CD8-positive, alpha-beta memory T cell (primary cell): ENCODE measurements at regions not wholly inside any gene's neighbourhood (a gene's known extent, or its start where the extent isn't known, plus 50 kb on each side); places are given as distances from the start of the nearest gene placed in this dataset.

ENCODE experiments used
- CTCF ChIA-PET: fragments of 350-600 bp; sonication (Branson Sonifier 250); formaldehyde crosslinking; loops from one replicate; lab custom pipeline; 2021; ENCODE audit warnings: antibody characterized with exemption; lab: Charles Lee
- POLR2A ChIA-PET: fragments of 350-600 bp; sonication (Branson Sonifier 250); formaldehyde crosslinking; loops from one replicate; lab custom pipeline; 2021; ENCODE audit warnings: antibody characterized with exemption; lab: Charles Lee
- DNase-seq, 5 donors: peaks; one replicate each; pipeline versions ENCODE4 v3.0.0 to v3.0.0-alpha.2; 2020 to 2022; ENCODE audit warnings: mixed read lengths in 1 of 5
- H3K27ac ChIP-seq: one replicate; pipeline ENCODE4 v1.7.0; 2013; ENCODE audit warnings: low read depth, mild to moderate bottlenecking, low read length, moderate library complexity
- H3K27me3 ChIP-seq: 2 replicates; pipeline ENCODE4 v1.7.0; 2013; ENCODE audit warnings: low read length, mild to moderate bottlenecking; ENCODE audit not compliant: insufficient read depth, poor library complexity, severe bottlenecking
- H3K36me3 ChIP-seq: 2 replicates; pipeline ENCODE4 v1.7.0; 2013; ENCODE audit warnings: mild to moderate bottlenecking, low read length, moderate library complexity; ENCODE audit not compliant: insufficient read depth
- H3K4me1 ChIP-seq: 2 replicates; pipeline ENCODE4 v1.7.0; 2013; ENCODE audit warnings: mild to moderate bottlenecking, low read length, moderate library complexity; ENCODE audit not compliant: insufficient read depth
- H3K4me3 ChIP-seq: 2 replicates; pipeline ENCODE4 v1.7.0; 2013; ENCODE audit warnings: mild to moderate bottlenecking, low read length
- H3K9me3 ChIP-seq: 2 replicates; pipeline ENCODE4 v1.7.0; 2013; ENCODE audit warnings: mild to moderate bottlenecking, low read length
- H3K27ac Mint-ChIP-seq, 8 donors: one replicate each; pipeline ENCODE4 v1.8.0; 2020 to 2021; ENCODE audit warnings: mixed read lengths in 8 of 8, mild to moderate bottlenecking in 6 of 8, inconsistent platforms in 3 of 8, moderate library complexity in 3 of 8
- H3K27me3 Mint-ChIP-seq, 2 donors: one replicate each; pipeline ENCODE4 v1.8.0; 2020 to 2021; ENCODE audit warnings: mixed read lengths in 2 of 2, mild to moderate bottlenecking in 1 of 2, moderate library complexity in 1 of 2
- H3K36me3 Mint-ChIP-seq, 3 donors: one replicate each; pipeline ENCODE4 v1.8.0; 2020 to 2021; ENCODE audit warnings: mixed read lengths in 3 of 3, inconsistent platforms in 1 of 3, mild to moderate bottlenecking in 1 of 3
- H3K4me1 Mint-ChIP-seq, 3 donors: one replicate each; pipeline ENCODE4 v1.8.0; 2020 to 2021; ENCODE audit warnings: mixed read lengths in 3 of 3, inconsistent platforms in 1 of 3, mild to moderate bottlenecking in 1 of 3
- H3K4me3 Mint-ChIP-seq, 7 donors: one replicate each; pipeline ENCODE4 v1.8.0; 2020 to 2021; ENCODE audit warnings: mixed read lengths in 7 of 7, mild to moderate bottlenecking in 6 of 7, moderate library complexity in 4 of 7, inconsistent platforms in 2 of 7
- H3K9me3 Mint-ChIP-seq, 5 donors: one replicate each; pipeline ENCODE4 v1.8.0; 2020 to 2022; ENCODE audit warnings: mixed read lengths in 5 of 5, mild to moderate bottlenecking in 3 of 5, moderate library complexity in 2 of 5, inconsistent platforms in 1 of 5

GRCh38 chr10:121245754-121246153 is 352.5 kb downstream of the FGFR2 start:
- Histone ChIP-seq H3K4me3 (no peak overlapping the region), H3K27ac (no peak overlapping the region), H3K9me3 (no peaks in the 10 kb centered on the region), H3K36me3 (no peaks in the 10 kb centered on the region), H3K4me1 (no peaks in the 10 kb centered on the region), H3K27me3 (no peaks in the 10 kb centered on the region)
- POLR2A ChIA-PET = no interaction called here
- Mint-ChIP-seq H3K27me3 (peaks cover 0 to 4% of the 10 kb centered on the region in 2 donors), H3K36me3 (no peaks in the 10 kb centered on the region), H3K9me3 (peaks cover 0 to 4% (median 2%) of the 10 kb centered on the region in 5 donors), H3K4me3 (no peak overlapping the region), H3K27ac (no peak overlapping the region), H3K4me1 (no peaks in the 10 kb centered on the region)
- DNase-seq = no peak
- CTCF ChIA-PET = no interaction called here

- ChIA-PET POLR2A (no interaction called here), CTCF (no interaction called here)
- Histone ChIP-seq H3K27ac (no peak overlapping the region), H3K27me3 (no peaks in the 10 kb centered on the region), H3K9me3 (no peaks in the 10 kb centered on the region), H3K4me3 (no peak overlapping the region), H3K4me1 (no peaks in the 10 kb centered on the region), H3K36me3 (no peaks in the 10 kb centered on the region)
- no peak for DNase-seq
- no peaks in the 10 kb centered on the region for H3K36me3 Mint-ChIP-seq
- H3K4me3 Mint-ChIP-seq = no peak overlapping the region
- no peaks in the 10 kb centered on the region for H3K4me1 Mint-ChIP-seq
- no peak overlapping the region for H3K27ac Mint-ChIP-seq
- peaks cover 0 to 9% of the 10 kb centered on the region in 2 donors for H3K27me3 Mint-ChIP-seq
- peaks cover 0 to 2% (median 0%) of the 10 kb centered on the region in 5 donors for H3K9me3 Mint-ChIP-seq
Observed at GRCh38 chr10:121248266-121248665, 350.0 kb downstream of the FGFR2 start.

GRCh38 chr10:121250995-121251764 is 347.1 kb downstream of the FGFR2 start:
- CTCF ChIA-PET = no interaction called here
- POLR2A ChIA-PET = no interaction called here
- no peaks in the 10 kb centered on the region for H3K4me1 Mint-ChIP-seq

GRCh38 chr10:121252756-121253155 is 345.5 kb downstream of the FGFR2 start:
- Histone ChIP-seq H3K4me3 (no peak overlapping the region), H3K27ac (no peak overlapping the region), H3K27me3 (no peaks in the 10 kb centered on the region), H3K4me1 (no peaks in the 10 kb centered on the region), H3K9me3 (no peaks in the 10 kb centered on the region), H3K36me3 (no peaks in the 10 kb centered on the region)
- peaks cover 2 to 6% of the 10 kb centered on the region in 2 donors for H3K27me3 Mint-ChIP-seq
- ChIA-PET POLR2A (no interaction called here), CTCF (no interaction called here)
- DNase-seq = no peak
- H3K36me3 Mint-ChIP-seq = no peaks in the 10 kb centered on the region
- no peak overlapping the region for H3K4me3 Mint-ChIP-seq
- H3K4me1 Mint-ChIP-seq = no peaks in the 10 kb centered on the region
- H3K27ac Mint-ChIP-seq = no peak overlapping the region
- H3K9me3 Mint-ChIP-seq = peaks cover 0 to 6% (median 2%) of the 10 kb centered on the region in 5 donors

More at GRCh38 chr10:121250995-121251764, 347.1 kb downstream of the FGFR2 start:
- peaks cover 0 to 2% (median 0%) of the 10 kb centered on the region in 5 donors for H3K9me3 Mint-ChIP-seq
- Histone ChIP-seq H3K27ac (no peak overlapping the region), H3K9me3 (no peaks in the 10 kb centered on the region), H3K27me3 (no peaks in the 10 kb centered on the region), H3K4me1 (no peaks in the 10 kb centered on the region), H3K36me3 (no peaks in the 10 kb centered on the region), H3K4me3 (no peak overlapping the region)
- no peaks in the 10 kb centered on the region for H3K36me3 Mint-ChIP-seq
- no peak overlapping the region for H3K27ac Mint-ChIP-seq
- DNase-seq = no peak
- no peak overlapping the region for H3K4me3 Mint-ChIP-seq
- H3K27me3 Mint-ChIP-seq = peaks cover 2 to 10% of the 10 kb centered on the region in 2 donors

- Histone ChIP-seq H3K9me3 (no peaks in the 10 kb centered on the region), H3K36me3 (no peaks in the 10 kb centered on the region), H3K27ac (no peak overlapping the region), H3K27me3 (no peaks in the 10 kb centered on the region), H3K4me3 (no peak overlapping the region), H3K4me1 (no peaks in the 10 kb centered on the region)
- POLR2A ChIA-PET = no interaction called here
- CTCF ChIA-PET = no interaction called here
- Mint-ChIP-seq H3K27ac (no peak overlapping the region), H3K4me3 (no peak overlapping the region), H3K36me3 (no peaks in the 10 kb centered on the region), H3K27me3 (no peaks in the 10 kb centered on the region), H3K9me3 (peaks cover 0 to 5% (median 3%) of the 10 kb centered on the region in 5 donors), H3K4me1 (no peaks in the 10 kb centered on the region)
- no peak for DNase-seq
Observed at GRCh38 chr10:121260377-121260776, 337.9 kb downstream of the FGFR2 start.

GRCh38 chr10:121261665-121262064 is 336.6 kb downstream of the FGFR2 start:
- no peak overlapping the region for H3K27ac Mint-ChIP-seq
- POLR2A ChIA-PET = no interaction called here
- no peak overlapping the region for H3K4me3 Mint-ChIP-seq
- Histone ChIP-seq H3K4me3 (no peak overlapping the region), H3K4me1 (no peaks in the 10 kb centered on the region), H3K27me3 (no peaks in the 10 kb centered on the region), H3K9me3 (no peaks in the 10 kb centered on the region), H3K36me3 (no peaks in the 10 kb centered on the region), H3K27ac (no peak overlapping the region)
- H3K36me3 Mint-ChIP-seq = no peaks in the 10 kb centered on the region
- H3K9me3 Mint-ChIP-seq = peaks cover 0 to 5% (median 3%) of the 10 kb centered on the region in 5 donors
- CTCF ChIA-PET = no interaction called here
- H3K4me1 Mint-ChIP-seq = no peaks in the 10 kb centered on the region
- no peaks in the 10 kb centered on the region for H3K27me3 Mint-ChIP-seq
- DNase-seq = no peak

- no peak overlapping the region for H3K4me3 Mint-ChIP-seq
- peaks cover 0 to 5% (median 0%) of the 10 kb centered on the region in 5 donors for H3K9me3 Mint-ChIP-seq
- no peaks in the 10 kb centered on the region for H3K27me3 ChIP-seq
- H3K36me3 Mint-ChIP-seq = no peaks in the 10 kb centered on the region
- H3K4me1 Mint-ChIP-seq = no peaks in the 10 kb centered on the region
- ChIA-PET CTCF (no interaction called here), POLR2A (no interaction called here)
- DNase-seq = no peak
- no peaks in the 10 kb centered on the region for H3K27me3 Mint-ChIP-seq
- H3K27ac Mint-ChIP-seq = no peak overlapping the region
- no peak overlapping the region for H3K4me3 ChIP-seq
- H3K27ac ChIP-seq = no peak overlapping the region
- no peaks in the 10 kb centered on the region for H3K4me1 ChIP-seq
- no peaks in the 10 kb centered on the region for H3K9me3 ChIP-seq
- H3K36me3 ChIP-seq = no peaks in the 10 kb centered on the region
Observed at GRCh38 chr10:121262774-121263430, 335.3 kb downstream of the FGFR2 start.

GRCh38 chr10:121263431-121263783 is 334.8 kb downstream of the FGFR2 start:
- ChIA-PET CTCF (no interaction called here), POLR2A (no interaction called here)
- Histone ChIP-seq H3K36me3 (no peaks in the 10 kb centered on the region), H3K4me3 (no peak overlapping the region), H3K27ac (no peak overlapping the region), H3K27me3 (no peaks in the 10 kb centered on the region), H3K4me1 (no peaks in the 10 kb centered on the region), H3K9me3 (no peaks in the 10 kb centered on the region)
- no peaks in the 10 kb centered on the region for H3K4me1 Mint-ChIP-seq
- H3K9me3 Mint-ChIP-seq = peaks cover 0 to 2% (median 0%) of the 10 kb centered on the region in 5 donors
- DNase-seq = no peak
- H3K4me3 Mint-ChIP-seq = no peak overlapping the region
- H3K36me3 Mint-ChIP-seq = no peaks in the 10 kb centered on the region
- H3K27ac Mint-ChIP-seq = no peak overlapping the region
- H3K27me3 Mint-ChIP-seq = no peaks in the 10 kb centered on the region
